GM18519 (cell line): ENCODE measurements at regions not wholly inside any gene's neighbourhood (a gene's known extent, or its start where the extent isn't known, plus 50 kb on each side); places are given as distances from the start of the nearest gene placed in this dataset.
"Not testable (repeated sequence)": the region's sequence is repeated elsewhere in the genome, so short reads cannot be mapped to it uniquely, and the experiment has no call there.

Experiments used
- ATAC-seq: cut with Tn5 transposase; IDR thresholded peaks from one replicate; pipeline ENCODE4 v1.9.1; 2021; ENCODE audit warnings: mild to moderate bottlenecking, moderate library complexity; ENCODE audit not compliant: unreplicated experiment, low FRiP score

DNA sequence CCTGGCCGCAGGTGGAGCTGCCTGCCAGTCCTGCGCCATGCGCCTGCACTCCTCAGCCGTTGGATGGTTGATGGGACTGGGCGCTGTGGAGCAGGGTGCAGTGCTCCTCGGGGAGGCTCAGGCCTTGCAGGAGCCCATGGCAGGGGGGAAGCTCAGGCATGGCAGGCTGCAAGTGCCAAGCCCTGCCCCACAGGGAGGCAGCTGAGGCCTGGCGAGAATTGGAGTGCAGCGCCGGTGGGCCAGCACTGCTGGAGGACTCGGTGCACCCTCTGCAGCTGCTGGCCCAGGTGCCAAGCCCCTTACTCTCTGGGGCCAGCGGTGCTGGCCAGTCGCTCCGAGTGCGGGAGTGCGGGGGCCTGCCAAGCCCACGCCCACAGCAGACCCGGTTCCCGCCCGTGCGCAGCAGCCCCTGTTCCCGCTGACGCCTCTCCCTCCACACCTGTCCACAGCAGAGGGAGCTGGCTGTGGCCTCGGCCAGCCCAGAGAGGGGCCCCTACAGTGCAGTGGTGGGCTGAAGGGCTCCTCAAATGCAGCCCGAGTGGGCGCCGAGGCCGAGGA, 275.9 kb upstream of the FRG1 start:
- ATAC-seq: no peak

DNA sequence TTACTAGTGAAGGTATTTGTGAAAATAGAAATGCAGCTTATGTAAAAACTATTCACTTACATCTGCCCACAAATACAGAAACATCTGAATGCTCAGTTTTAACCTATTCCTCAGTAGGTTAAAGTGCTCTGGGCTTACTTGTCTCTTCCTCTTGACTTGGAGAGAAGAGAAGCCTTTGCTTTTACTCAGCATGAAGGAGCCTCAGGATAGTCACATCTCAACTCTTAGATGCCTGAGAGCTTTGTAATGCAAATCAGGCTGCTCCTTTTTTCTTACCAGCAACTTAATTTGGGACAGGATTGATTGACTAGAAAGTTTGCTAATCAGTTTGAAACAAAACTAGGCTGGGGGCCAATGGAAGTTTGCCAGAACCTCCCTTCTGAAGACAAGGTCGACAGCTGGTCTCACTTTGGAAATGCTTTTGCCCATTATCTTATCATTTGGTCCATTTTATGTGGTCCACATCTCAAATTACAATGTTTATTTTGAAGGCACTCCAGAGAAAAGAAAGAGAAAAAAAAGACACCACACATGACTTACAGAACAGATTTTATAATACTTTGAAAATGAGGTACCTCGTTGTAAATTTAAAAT, 274.9 kb upstream of the FRG1 start:
- ATAC-seq: not testable (repeated sequence)

DNA sequence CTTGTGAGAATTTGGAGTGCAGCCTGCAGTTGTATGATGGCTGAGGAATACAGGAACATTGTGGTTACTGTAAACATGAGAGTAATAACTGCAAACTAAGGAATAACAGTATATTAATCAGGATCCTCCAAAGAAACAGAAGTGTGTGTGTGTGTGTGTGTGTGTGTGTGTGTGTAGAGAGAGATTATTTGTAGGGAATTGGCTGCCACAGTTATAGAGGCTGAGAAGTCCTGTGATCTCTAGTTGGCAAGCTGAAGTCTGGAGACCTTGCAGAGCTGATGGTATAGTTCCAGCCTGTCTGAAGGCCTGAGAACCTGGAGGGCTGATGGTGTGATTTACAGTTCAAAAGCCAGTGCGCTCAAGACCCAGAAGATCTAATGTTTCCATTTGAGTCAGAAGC, 273.3 kb upstream of the FRG1 start:
- not testable (repeated sequence) for ATAC-seq

DNA sequence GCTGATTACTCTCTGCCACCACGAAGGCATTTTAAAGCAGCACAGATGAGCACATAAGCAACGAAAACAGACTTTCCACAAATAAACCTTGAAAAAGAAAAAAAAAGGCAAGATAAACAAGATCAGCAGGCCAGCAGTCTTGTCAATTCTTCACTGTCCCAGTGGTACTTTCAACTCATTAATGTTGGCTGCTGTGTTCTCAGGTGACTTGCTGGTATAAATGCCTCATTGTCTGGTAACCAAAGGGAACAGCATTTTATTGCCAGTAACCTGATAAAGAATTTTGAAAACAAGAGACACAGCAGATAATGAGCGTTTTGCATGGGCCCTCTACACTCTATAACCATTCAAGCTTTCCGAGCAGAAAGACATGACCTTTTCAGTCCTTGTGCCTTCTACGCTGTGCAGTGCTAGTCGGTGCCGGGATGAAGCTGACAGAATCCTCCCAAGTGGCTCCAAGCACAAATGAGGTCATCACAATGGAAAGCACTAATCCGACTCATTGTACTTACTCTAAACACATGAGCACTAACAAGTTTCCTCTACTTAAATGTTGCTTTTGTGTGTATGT, 242.9 kb upstream of the FRG1 start:
- not testable (repeated sequence) for ATAC-seq

DNA sequence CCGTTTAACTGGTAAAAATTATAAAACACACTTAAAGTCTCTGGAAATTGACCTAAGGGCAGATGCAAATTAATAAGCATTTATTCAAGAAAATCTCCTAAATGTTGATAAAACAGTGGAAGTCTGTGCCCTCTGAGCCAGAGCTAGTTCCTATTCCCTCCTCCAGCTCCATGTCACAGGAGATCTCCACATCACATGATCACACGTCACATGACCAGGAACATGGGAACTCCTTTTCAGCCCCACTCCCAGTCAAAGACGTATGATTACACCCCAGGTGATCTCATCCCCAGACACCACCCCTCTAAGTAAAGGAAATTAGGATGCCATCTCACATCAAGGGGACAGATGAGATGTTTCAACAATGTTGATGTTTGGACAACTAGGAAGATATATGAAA, 237.7 kb upstream of the FRG1 start:
- ATAC-seq: not testable (repeated sequence)

DNA sequence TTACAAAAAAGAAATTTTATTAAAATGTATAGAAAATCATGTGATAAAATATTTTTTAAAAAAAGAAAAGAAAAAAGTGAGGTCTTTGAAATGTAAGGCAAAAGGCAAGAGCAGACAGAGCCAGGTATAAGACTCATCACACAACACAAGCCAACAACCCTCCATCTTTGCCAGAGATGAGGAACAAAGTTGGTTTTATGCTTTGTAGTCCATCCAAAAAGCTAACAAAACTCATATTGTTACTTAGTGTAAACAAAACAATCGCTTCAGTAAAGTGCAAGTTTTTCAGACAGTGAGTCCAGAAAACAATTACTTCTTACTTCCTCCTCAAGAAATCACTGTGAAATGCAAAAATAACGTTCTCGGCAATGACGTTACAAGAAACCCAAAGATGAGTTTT, 233.9 kb upstream of the FRG1 start:
- ATAC-seq: not testable (repeated sequence)

DNA sequence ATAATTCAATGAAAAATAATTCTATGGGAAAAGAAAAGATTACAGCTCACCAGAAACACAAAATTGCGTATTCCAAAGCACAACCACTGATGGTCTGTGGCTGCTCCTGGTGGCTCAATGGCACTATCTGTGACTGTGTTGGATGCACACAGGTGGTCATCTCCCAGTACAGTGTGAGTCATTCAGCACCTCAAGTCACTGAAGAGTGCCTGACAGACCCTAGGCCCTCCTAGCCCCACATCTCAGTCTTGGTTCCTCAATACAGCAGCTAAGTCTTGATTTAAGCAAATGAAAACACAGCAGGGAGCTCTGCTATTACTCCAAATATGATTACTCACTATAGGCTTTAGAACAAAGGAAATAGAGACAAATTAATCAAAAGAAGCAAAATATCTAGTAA, 233.4 kb upstream of the FRG1 start:
- ATAC-seq: not testable (repeated sequence)

DNA sequence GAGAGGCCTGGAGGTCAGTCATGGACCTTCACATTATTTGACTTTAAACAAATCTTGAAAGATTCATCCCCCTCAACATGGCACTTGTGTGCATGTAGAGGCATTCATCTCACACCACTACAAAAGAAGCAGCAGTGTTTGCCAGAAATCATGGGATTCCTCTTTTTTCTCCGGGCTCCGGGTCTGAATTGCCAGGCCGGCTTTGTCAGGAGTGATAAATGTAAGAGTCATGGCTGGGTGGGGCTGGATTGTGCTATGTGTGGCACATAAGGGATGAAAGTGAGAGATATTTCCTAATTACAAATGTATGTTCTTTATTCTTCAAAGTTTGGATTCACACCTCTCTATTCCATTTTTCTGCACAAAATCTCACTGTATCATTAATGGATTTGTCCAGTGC, 228.7 kb upstream of the FRG1 start:
- not testable (repeated sequence) for ATAC-seq

DNA sequence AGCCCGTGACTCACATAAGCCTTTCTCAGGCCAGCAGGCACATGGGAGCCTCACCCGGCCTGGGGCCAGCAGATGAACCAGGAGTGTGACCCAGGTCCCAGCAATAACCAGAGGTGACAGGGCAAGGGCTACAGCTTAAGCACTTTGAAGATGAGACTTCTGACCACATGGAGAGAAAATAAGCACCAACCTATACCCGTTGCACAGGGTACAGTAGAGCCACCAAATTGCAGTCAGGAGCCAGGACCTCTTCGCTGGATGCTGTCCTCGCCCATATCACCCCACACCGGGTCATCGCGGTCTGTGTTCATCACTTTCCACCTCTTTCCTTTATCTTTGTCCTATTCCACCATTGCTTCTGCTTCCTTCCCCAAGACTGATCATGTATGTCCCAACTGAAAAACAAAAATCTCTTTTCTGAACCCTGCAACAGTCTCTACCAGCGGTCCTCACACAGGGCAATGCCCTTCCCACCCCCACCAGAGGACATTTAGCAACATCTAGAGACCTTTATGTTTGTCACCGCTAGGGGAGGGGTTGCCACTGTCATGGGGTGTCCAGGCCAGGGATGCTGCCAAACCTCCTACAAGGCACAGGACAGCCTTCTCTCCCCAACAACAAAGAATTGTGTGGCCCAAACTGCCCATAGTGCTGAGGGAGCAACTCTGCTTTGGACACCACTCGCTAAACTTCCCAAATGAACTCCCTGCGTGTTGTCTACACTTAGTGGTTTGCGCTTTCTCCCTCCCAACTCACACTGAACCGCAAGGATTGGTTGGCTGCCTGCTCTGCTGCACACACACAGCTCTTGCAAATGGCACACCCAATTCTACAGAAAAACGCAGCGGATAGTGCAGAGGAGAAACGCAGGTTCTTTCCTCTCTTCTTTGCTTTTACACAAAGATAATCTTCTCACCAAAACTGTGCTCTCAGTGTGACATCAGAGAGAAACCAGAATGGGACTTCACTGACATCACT, 219.4 kb upstream of the FRG1 start:
- not testable (repeated sequence) for ATAC-seq

DNA sequence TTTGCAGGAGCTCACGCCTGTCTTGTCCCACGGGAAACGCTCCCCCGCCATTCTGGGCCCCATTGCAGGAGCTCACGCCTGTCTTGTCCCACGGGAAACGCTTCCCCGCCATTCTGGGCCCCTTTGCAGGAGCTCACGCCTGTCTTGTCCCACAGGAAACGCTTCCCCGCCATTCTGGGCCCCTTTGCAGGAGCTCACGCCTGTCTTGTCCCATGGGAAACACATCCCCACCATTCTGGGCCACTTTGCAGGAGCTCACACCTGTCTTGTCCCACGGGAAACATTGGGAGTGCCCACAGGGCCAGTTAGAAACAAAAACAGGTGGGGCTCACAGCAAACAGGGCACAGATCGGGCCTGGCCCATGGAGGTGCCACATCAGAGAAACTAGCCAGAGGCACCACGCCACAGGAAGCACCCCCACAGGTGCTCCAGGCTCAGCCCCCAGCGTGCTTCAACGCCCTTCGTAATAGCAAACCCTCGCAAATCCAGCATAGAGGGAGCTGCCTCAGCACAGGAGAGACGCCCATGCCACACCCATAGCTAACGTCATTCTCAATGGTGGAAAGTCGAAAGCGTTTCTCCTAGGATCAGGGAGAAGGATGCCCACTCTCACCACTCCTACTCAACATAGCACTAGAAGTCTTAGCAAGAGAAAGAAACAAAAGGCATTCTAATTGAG, 218.2 kb upstream of the FRG1 start:
- not testable (repeated sequence) for ATAC-seq

DNA sequence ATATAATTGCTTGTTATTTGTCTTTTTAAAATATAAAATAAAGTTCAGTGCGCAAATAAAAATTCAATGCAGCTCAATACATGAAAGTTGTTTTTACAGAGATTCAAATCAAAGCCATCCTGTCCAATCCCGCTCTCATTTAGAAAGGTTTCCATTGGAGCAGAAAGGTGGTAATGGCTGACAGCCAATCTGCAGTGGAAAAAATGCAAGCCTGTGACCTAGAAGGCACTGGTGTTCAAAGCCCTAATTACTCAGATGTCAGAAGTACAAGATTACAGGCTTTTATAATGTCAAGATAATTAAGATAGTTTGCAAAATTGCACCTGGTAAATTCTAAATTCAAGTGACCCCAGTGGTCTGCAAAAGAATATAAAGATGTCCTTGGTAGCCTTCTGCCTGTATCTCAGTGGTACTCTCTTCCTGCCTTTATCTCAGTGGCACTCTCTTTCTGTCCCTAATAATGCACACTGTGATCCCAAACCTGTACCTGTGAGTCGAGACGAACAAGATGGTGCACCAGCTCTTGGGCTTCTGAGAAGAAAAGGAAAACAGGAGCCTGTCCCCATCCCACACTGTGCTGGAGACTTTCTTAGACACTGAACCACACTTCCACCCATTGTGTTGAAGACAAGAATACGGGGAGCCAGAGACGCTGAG, 212.6 kb upstream of the FRG1 start:
- not testable (repeated sequence) for ATAC-seq

DNA sequence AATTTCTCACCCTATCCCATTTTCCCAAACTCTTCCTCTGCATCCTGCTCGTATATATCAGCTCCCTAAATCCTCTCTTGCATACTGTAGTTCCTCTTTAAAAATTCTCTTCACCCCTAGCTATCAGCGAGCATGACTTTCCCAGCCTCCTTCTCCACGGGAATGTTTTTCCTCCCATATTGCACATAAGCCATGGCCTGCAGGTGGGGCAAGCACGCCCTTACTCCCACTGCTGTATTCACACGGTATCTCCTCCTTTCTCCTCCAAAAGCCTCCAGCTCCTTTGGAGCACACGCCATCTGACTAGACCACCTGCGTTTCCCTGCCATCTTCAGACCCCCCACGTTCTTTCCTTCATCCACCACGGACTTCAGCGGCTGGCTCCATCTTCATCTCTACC, 208.7 kb upstream of the FRG1 start:
- ATAC-seq: not testable (repeated sequence)

DNA sequence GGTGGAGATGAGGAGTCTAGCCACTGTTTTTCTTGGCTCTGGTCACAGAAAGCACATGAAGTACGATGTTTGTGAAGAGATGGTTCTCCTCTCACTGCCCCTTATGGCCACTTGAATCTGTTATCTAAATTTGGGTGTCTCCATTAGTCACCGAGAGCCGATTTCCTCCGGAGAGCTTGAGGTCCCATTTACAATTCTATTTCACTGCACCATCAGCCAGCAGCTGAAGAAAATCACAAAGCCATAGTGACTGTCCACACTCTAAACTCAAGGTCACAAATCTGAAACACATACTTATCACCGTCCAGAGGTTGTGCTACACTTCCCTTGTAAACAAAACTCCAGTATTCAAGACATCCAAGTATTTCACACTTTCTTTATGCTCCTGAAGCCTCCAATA, 207.2 kb upstream of the FRG1 start:
- not testable (repeated sequence) for ATAC-seq

DNA sequence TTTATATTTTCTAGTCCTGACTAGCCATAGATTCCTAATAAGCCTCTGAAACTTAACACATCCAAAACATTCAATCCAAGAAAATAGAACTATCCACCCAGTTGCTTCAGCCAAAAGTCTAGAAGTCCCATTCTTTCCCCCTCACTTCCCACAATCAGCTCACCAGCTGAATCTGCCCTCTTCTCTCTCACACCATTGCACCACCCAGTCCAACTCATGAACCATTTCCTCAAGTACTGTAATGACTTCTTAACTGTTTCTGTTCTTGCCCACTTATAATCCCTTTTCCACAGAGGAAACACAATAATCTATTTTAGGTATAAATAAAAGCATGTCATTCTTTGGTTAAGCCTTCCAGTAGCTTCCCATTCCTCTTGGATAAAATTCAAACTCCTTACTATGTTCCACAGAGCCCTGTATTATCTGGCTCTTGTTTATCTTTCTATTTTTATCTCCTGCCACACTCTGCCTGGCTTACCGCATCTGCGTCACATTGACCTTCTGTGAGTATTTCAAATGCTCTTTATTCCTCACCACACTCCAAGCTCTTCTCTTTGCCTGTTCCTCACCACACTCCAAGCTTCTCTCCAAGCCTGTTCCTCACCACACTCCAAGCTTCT, 205.9 kb upstream of the FRG1 start:
- not testable (repeated sequence) for ATAC-seq

DNA sequence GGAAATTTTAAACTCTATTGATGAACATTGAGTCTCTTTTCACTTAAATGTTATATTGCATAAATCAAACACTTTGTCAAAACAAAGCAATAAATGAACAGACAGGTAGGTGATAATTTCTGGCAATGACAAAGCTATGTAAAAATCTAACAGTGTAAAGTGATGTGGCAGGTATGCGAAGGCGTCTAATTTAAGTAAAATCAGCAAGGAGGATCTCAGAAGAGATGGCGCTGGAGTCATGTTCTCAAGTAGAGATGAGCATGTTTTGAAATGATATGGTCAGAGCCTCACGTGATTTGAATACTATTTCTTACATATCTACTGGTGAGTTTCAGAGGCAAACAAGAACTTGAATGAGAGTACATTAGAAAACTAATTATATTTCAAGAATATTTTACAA, 204.0 kb upstream of the FRG1 start:
- not testable (repeated sequence) for ATAC-seq

DNA sequence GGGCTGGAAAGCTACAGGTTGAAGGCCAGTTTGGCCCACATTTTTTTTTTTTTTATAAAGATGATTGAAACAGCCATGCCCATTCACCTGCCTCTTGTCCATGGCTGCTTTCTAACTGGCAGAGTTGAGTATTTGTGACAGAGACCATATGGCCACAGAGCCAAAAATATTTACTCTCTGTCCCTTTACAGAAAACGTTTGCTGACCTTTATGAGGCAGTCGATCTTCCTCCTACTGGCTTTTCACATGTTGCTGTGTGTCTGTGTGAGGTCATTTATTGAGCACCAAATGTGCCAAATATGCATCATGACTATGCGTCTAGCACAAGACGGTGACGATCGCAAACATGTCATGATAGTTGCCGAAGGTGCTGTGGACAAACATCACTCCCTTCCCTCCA, 200.6 kb upstream of the FRG1 start:
- ATAC-seq: not testable (repeated sequence)

DNA sequence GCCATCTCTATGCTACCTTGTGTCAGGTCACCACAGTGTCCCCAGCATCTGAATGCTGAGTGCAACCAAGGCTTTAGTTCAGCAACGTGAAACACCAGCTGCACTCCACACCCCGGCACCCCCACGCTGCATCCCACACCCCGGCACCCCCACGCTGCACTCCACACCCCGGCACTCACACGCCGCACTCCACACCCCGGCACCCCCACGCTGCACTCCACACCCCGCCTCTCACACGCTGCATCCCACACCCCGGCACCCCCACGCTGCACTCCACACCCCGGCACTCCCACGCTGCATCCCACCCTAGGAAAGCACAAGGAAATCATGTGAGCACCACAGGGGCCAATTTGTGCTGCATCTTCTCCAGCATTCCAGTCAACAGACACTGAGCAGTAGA, 199.8 kb upstream of the FRG1 start:
- no peak for ATAC-seq

DNA sequence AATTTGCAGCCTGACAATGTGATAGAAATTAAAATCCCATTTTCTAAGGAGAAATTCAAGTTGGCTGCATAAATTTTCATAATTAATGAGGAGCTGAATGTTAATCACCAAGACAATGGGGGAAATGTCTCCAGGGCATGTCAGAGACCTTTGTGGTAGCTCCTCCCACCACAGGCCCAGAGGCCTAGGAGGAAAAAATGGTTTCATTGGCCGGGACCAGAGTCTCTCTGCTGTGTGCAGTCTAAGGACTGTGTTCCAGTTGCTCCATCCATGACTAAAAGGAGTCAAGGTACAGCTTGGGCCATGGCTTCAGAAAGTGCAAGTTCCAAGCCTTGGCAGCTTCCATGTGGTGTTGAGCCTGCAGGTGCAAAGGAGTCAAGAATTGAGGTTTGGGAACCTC, 187.6 kb upstream of the FRG1 start:
- ATAC-seq: not testable (repeated sequence)

DNA sequence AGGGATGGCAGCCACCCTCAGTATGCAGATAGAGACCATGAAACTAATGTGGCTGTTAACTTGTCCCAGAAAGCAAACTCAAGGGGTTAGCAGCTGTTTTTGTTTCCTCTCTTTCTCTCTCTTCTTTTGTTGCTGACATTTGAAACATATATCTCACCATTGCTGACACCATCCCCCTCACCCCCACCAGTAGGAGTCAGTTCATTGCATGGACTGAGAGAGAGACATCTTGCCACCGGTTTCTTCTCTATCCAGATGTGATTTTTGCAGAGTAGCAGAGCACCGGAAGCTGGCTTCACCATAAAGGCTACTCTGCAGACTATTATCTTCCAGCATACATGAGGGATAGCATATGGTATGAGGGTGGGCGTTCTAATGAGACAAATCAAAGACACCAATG, 177.1 kb upstream of the FRG1 start:
- no peak for ATAC-seq

DNA sequence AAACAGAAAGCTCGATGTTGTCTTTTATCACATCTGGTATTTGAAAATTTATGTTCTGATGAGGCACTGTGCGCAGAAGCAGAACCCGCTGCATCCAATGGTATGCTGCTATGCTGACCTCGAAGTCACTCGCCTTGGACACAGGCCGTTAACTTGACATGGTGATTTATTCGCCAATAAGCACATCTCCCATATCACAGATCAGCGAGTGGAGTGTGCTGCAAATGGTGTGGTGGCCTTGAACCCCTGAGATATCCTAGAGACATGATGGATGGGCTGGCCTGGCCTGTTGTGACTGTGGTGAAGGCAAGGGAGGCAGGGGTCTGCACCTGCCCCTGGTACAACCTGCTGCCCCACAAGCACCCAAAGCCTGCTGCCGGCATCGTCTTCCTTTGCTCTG, 175.4 kb upstream of the FRG1 start:
- ATAC-seq: no peak
